ENCODE measurements at regions not wholly inside any gene's neighbourhood (a gene's known extent, or its start where the extent isn't known, plus 50 kb on each side); places are given as distances from the start of the nearest gene placed in this dataset.

GRCh38 chr2:19711470-19712372 lies 190.1 kb downstream of the TTC32 start:
- H3K27me3 ChIP-seq (ENCODE audit: insufficient read depth, low read length, poor library complexity, severe bottlenecking) = no peaks in the 10 kb centered on the region
- Mint-ChIP-seq H3K9me3 (no peaks in the 10 kb centered on the region), H3K27ac (no peak overlapping the region), H3K27me3 (peaks cover 8 to 17% of the 10 kb centered on the region in 2 donors), H3K4me1 (peaks cover 0 to 4% (median 0%) of the 10 kb centered on the region in 3 donors), H3K4me3 (no peak overlapping the region), H3K36me3 (no peaks in the 10 kb centered on the region)
- no peak overlapping the region for H3K4me3 ChIP-seq (ENCODE audit: low read length)
- H3K27ac ChIP-seq (ENCODE audit: low read depth, low read length) = no peak overlapping the region
- DNase-seq = no peak
- no peaks in the 10 kb centered on the region for H3K36me3 ChIP-seq (ENCODE audit: insufficient read depth, low read length)
- H3K9me3 ChIP-seq (ENCODE audit: low read length) = no peaks in the 10 kb centered on the region
- CTCF ChIA-PET = no interaction called here
- POLR2A ChIA-PET = no interaction called here
- H3K4me1 ChIP-seq (ENCODE audit: insufficient read depth, low read length) = no peaks in the 10 kb centered on the region

GRCh38 chr2:19710230-19710629 lies 191.6 kb downstream of the TTC32 start:
- ChIA-PET CTCF (no interaction called here), POLR2A (no interaction called here)
- Histone ChIP-seq H3K27me3 (ENCODE audit: insufficient read depth, low read length, poor library complexity, severe bottlenecking) (no peaks in the 10 kb centered on the region), H3K36me3 (ENCODE audit: insufficient read depth, low read length) (no peaks in the 10 kb centered on the region), H3K4me3 (ENCODE audit: low read length) (no peak overlapping the region), H3K4me1 (ENCODE audit: insufficient read depth, low read length) (no peaks in the 10 kb centered on the region), H3K9me3 (ENCODE audit: low read length) (no peaks in the 10 kb centered on the region), H3K27ac (ENCODE audit: low read depth, low read length) (no peak overlapping the region)
- Mint-ChIP-seq H3K36me3 (no peaks in the 10 kb centered on the region), H3K9me3 (no peaks in the 10 kb centered on the region), H3K27ac (no peak overlapping the region), H3K4me3 (no peak overlapping the region), H3K4me1 (peaks cover 0 to 4% (median 0%) of the 10 kb centered on the region in 3 donors), H3K27me3 (peaks cover 8 to 17% of the 10 kb centered on the region in 2 donors)
- DNase-seq = no peak

GRCh38 chr2:19709553-19709952 lies 192.2 kb downstream of the TTC32 start:
- peaks cover 0 to 4% (median 0%) of the 10 kb centered on the region in 3 donors for H3K4me1 Mint-ChIP-seq
- H3K27me3 Mint-ChIP-seq = peaks cover 4 to 17% of the 10 kb centered on the region in 2 donors
- H3K36me3 Mint-ChIP-seq = no peaks in the 10 kb centered on the region
- Histone ChIP-seq H3K36me3 (ENCODE audit: insufficient read depth, low read length) (no peaks in the 10 kb centered on the region), H3K9me3 (ENCODE audit: low read length) (no peaks in the 10 kb centered on the region), H3K4me1 (ENCODE audit: insufficient read depth, low read length) (no peaks in the 10 kb centered on the region), H3K27me3 (ENCODE audit: insufficient read depth, low read length, poor library complexity, severe bottlenecking) (no peaks in the 10 kb centered on the region), H3K27ac (ENCODE audit: low read depth, low read length) (no peak overlapping the region), H3K4me3 (ENCODE audit: low read length) (no peak overlapping the region)
- no peak overlapping the region for H3K27ac Mint-ChIP-seq
- no peak overlapping the region for H3K4me3 Mint-ChIP-seq
- DNase-seq = no peak
- ChIA-PET POLR2A (no interaction called here), CTCF (no interaction called here)
- no peaks in the 10 kb centered on the region for H3K9me3 Mint-ChIP-seq

- ChIA-PET POLR2A (no interaction called here), CTCF (no interaction called here)
These were observed 193.0 kb downstream of the TTC32 start for GRCh38 chr2:19708776-19709175.

GRCh38 chr2:19706332-19706731 lies 195.5 kb downstream of the TTC32 start:
- peaks cover 0 to 1% (median 0%) of the 10 kb centered on the region in 3 donors for H3K4me1 Mint-ChIP-seq
- no peaks in the 10 kb centered on the region for H3K9me3 ChIP-seq (ENCODE audit: low read length)
- H3K27ac ChIP-seq (ENCODE audit: low read depth, low read length) = no peak overlapping the region
- no peaks in the 10 kb centered on the region for H3K4me1 ChIP-seq (ENCODE audit: insufficient read depth, low read length)
- H3K36me3 ChIP-seq (ENCODE audit: insufficient read depth, low read length) = no peaks in the 10 kb centered on the region
- no peak overlapping the region for H3K4me3 Mint-ChIP-seq
- ChIA-PET CTCF (no interaction called here), POLR2A (no interaction called here)
- peaks cover 0 to 17% of the 10 kb centered on the region in 2 donors for H3K27me3 Mint-ChIP-seq
- no peaks in the 10 kb centered on the region for H3K27me3 ChIP-seq (ENCODE audit: insufficient read depth, low read length, poor library complexity, severe bottlenecking)
- H3K27ac Mint-ChIP-seq = no peak overlapping the region
- H3K9me3 Mint-ChIP-seq = no peaks in the 10 kb centered on the region
- no peak for DNase-seq
- H3K4me3 ChIP-seq (ENCODE audit: low read length) = no peak overlapping the region
- H3K36me3 Mint-ChIP-seq = no peaks in the 10 kb centered on the region

More at GRCh38 chr2:19708776-19709175, 193.0 kb downstream of the TTC32 start:
- Histone ChIP-seq H3K4me1 (ENCODE audit: insufficient read depth, low read length) (no peaks in the 10 kb centered on the region), H3K27ac (ENCODE audit: low read depth, low read length) (no peak overlapping the region), H3K36me3 (ENCODE audit: insufficient read depth, low read length) (no peaks in the 10 kb centered on the region), H3K27me3 (ENCODE audit: insufficient read depth, low read length, poor library complexity, severe bottlenecking) (no peaks in the 10 kb centered on the region), H3K9me3 (ENCODE audit: low read length) (no peaks in the 10 kb centered on the region), H3K4me3 (ENCODE audit: low read length) (no peak overlapping the region)
- Mint-ChIP-seq H3K27me3 (peaks cover 4 to 16% of the 10 kb centered on the region in 2 donors), H3K4me3 (no peak overlapping the region), H3K36me3 (no peaks in the 10 kb centered on the region), H3K27ac (no peak overlapping the region), H3K9me3 (no peaks in the 10 kb centered on the region), H3K4me1 (peaks cover 0 to 4% (median 0%) of the 10 kb centered on the region in 3 donors)
- no peak for DNase-seq

DNA sequence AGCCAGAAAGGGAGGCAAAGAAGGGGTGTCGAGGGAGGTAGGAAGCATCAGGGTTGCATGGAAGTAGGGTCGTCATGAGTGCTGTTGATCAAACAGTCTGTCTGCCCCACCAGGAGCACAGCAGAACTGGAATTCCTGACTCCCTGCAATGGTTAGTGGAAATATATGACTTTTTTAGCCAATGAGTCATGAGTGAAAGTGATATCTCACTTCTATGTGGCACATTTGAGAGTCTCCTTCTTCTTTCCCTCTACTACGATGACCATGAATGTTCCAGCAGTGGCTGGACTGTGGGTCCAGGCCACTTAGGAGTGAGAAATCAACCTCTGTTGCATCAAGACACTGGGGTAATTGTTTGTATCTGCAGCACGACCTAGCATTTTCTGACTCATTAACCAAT lies 199.5 kb downstream of the TTC32 start:
- Mint-ChIP-seq H3K27ac (no peak overlapping the region), H3K27me3 (peaks cover 0 to 17% of the 10 kb centered on the region in 2 donors), H3K9me3 (no peaks in the 10 kb centered on the region), H3K36me3 (no peaks in the 10 kb centered on the region), H3K4me3 (no peak overlapping the region), H3K4me1 (no peaks in the 10 kb centered on the region)
- DNase-seq = no peak
- Histone ChIP-seq H3K36me3 (ENCODE audit: insufficient read depth, low read length) (no peaks in the 10 kb centered on the region), H3K4me3 (ENCODE audit: low read length) (no peak overlapping the region), H3K27ac (ENCODE audit: low read depth, low read length) (no peak overlapping the region), H3K9me3 (ENCODE audit: low read length) (no peaks in the 10 kb centered on the region), H3K27me3 (ENCODE audit: insufficient read depth, low read length, poor library complexity, severe bottlenecking) (no peaks in the 10 kb centered on the region), H3K4me1 (ENCODE audit: insufficient read depth, low read length) (no peaks in the 10 kb centered on the region)
- ChIA-PET POLR2A (no interaction called here), CTCF (no interaction called here)

- no peaks in the 10 kb centered on the region for H3K36me3 ChIP-seq (ENCODE audit: insufficient read depth, low read length)
- Mint-ChIP-seq H3K27me3 (peaks cover 0 to 13% of the 10 kb centered on the region in 2 donors), H3K4me1 (no peaks in the 10 kb centered on the region), H3K9me3 (peaks cover 0 to 6% (median 0%) of the 10 kb centered on the region in 5 donors), H3K27ac (no peak overlapping the region), H3K36me3 (no peaks in the 10 kb centered on the region), H3K4me3 (no peak overlapping the region)
- no peaks in the 10 kb centered on the region for H3K4me1 ChIP-seq (ENCODE audit: insufficient read depth, low read length)
- no peaks in the 10 kb centered on the region for H3K27me3 ChIP-seq (ENCODE audit: insufficient read depth, low read length, poor library complexity, severe bottlenecking)
- H3K4me3 ChIP-seq (ENCODE audit: low read length) = no peak overlapping the region
- POLR2A ChIA-PET = no interaction called here
- DNase-seq = no peak
- H3K9me3 ChIP-seq (ENCODE audit: low read length) = no peaks in the 10 kb centered on the region
- H3K27ac ChIP-seq (ENCODE audit: low read depth, low read length) = no peak overlapping the region
- CTCF ChIA-PET = no interaction called here
These were observed 200.8 kb downstream of the TTC32 start for GRCh38 chr2:19700861-19701585.

- CTCF ChIA-PET = no interaction called here
These were observed 204.7 kb downstream of the TTC32 start for GRCh38 chr2:19697131-19697530.

More at GRCh38 chr2:19697131-19697530, 204.7 kb downstream of the TTC32 start:
- Histone ChIP-seq H3K27ac (ENCODE audit: low read depth, low read length) (no peak overlapping the region), H3K36me3 (ENCODE audit: insufficient read depth, low read length) (no peaks in the 10 kb centered on the region), H3K4me3 (ENCODE audit: low read length) (no peak overlapping the region), H3K9me3 (ENCODE audit: low read length) (no peaks in the 10 kb centered on the region), H3K4me1 (ENCODE audit: insufficient read depth, low read length) (no peaks in the 10 kb centered on the region), H3K27me3 (ENCODE audit: insufficient read depth, low read length, poor library complexity, severe bottlenecking) (no peaks in the 10 kb centered on the region)
- POLR2A ChIA-PET = no interaction called here
- no peak overlapping the region for H3K4me3 Mint-ChIP-seq
- no peak overlapping the region for H3K27ac Mint-ChIP-seq
- peaks cover 0 to 7% (median 0%) of the 10 kb centered on the region in 5 donors for H3K9me3 Mint-ChIP-seq
- H3K27me3 Mint-ChIP-seq = peaks cover 9 to 10% of the 10 kb centered on the region in 2 donors
- H3K4me1 Mint-ChIP-seq = no peaks in the 10 kb centered on the region
- no peak for DNase-seq
- no peaks in the 10 kb centered on the region for H3K36me3 Mint-ChIP-seq

Data from CD8-positive, alpha-beta memory T cell (primary cell).